Body of pancreas (tissue), 4 donors: ENCODE measurements at regions not wholly inside any gene's neighbourhood (a gene's known extent, or its start where the extent isn't known, plus 50 kb on each side); places are given as distances from the start of the nearest gene placed in this dataset.

Experiments
- POLR2A ChIP-seq, 3 donors: fragments of 450-650 bp; IDR thresholded peaks; one replicate each; pipeline ENCODE4 v1.6.1; 2016; ENCODE audit warnings: antibody characterized with exemption in 3 of 3, mild to moderate bottlenecking in 2 of 3
- TF ChIP-seq, protein P1 (sequence below), 7 experiments: fragments of 450-650 bp in 4 of 7; fragments of 200-600 bp in 3 of 7; sonication (generic) in 3 of 7; IDR thresholded peaks; one replicate each; pipeline ENCODE4 v1.5.1; 2016 to 2019; ENCODE audit warnings: antibody characterized with exemption in 7 of 7

DNA sequence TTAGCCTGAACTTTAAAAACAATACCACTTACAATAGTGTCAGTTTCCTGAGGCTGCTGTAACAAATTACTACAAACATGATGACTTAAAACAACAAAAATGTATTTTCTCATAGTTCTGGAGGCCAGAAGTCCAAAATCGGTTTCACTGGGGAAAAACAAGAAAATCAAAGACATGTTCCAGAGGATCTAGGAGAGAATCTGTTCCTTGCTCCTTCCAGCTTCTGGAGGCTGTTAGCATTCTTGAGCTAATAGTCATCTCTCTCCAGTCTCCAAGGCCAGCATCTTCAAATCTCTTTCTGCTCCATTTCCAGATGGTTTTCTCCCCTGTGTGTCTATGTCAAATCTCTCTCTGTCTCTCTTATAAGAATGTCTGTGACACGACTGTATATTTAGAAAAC is 67.6 kb upstream of the TEAD1 start:
- TF ChIP-seq, protein P1, sequence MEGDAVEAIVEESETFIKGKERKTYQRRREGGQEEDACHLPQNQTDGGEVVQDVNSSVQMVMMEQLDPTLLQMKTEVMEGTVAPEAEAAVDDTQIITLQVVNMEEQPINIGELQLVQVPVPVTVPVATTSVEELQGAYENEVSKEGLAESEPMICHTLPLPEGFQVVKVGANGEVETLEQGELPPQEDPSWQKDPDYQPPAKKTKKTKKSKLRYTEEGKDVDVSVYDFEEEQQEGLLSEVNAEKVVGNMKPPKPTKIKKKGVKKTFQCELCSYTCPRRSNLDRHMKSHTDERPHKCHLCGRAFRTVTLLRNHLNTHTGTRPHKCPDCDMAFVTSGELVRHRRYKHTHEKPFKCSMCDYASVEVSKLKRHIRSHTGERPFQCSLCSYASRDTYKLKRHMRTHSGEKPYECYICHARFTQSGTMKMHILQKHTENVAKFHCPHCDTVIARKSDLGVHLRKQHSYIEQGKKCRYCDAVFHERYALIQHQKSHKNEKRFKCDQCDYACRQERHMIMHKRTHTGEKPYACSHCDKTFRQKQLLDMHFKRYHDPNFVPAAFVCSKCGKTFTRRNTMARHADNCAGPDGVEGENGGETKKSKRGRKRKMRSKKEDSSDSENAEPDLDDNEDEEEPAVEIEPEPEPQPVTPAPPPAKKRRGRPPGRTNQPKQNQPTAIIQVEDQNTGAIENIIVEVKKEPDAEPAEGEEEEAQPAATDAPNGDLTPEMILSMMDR (IDR thresholded peaks at IDR 0.05): no peak
- no peak for TF ChIP-seq POLR2A (IDR thresholded peaks at IDR 0.05)
